Right lobe of liver (tissue), 4 donors: ENCODE measurements at regions not wholly inside any gene's neighbourhood (a gene's known extent, or its start where the extent isn't known, plus 50 kb on each side); places are given as distances from the start of the nearest gene placed in this dataset.

Source experiments
- POLR2A ChIP-seq: fragments of 450-650 bp; IDR thresholded peaks from one replicate; pipeline ENCODE4 v1.6.1; 2017; ENCODE audit warnings: antibody characterized with exemption, mild to moderate bottlenecking
- TF ChIP-seq, protein P1 (sequence below), 4 donors: fragments of 200-600 bp in 3 of 4; fragments of 450-650 bp in 1 of 4; IDR thresholded peaks; one replicate each; pipeline versions ENCODE4 v1.5.1 to v1.8.0; 2016 to 2022; ENCODE audit warnings: antibody characterized with exemption in 4 of 4, mild to moderate bottlenecking in 2 of 4
- donor health status: DM: no; HTN: no; CAD: no.
- donor health status: DM: no; HTN: no; CAD: no.
- donor health status: DM: no; HTN: yes; CAD: no.

GRCh38 chr7:10845225-10845624 is 128.4 kb upstream of the PHF14 start:
- TF ChIP-seq, protein P1, sequence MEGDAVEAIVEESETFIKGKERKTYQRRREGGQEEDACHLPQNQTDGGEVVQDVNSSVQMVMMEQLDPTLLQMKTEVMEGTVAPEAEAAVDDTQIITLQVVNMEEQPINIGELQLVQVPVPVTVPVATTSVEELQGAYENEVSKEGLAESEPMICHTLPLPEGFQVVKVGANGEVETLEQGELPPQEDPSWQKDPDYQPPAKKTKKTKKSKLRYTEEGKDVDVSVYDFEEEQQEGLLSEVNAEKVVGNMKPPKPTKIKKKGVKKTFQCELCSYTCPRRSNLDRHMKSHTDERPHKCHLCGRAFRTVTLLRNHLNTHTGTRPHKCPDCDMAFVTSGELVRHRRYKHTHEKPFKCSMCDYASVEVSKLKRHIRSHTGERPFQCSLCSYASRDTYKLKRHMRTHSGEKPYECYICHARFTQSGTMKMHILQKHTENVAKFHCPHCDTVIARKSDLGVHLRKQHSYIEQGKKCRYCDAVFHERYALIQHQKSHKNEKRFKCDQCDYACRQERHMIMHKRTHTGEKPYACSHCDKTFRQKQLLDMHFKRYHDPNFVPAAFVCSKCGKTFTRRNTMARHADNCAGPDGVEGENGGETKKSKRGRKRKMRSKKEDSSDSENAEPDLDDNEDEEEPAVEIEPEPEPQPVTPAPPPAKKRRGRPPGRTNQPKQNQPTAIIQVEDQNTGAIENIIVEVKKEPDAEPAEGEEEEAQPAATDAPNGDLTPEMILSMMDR (IDR thresholded peaks at IDR 0.05): no peak
- no peak for TF ChIP-seq POLR2A
